NCI-H1105 treated with DMSO at 0.1 percent for 48 hours (cell line): ENCODE measurements at regions not wholly inside any gene's neighbourhood (a gene's known extent, or its start where the extent isn't known, plus 50 kb on each side); places are given as distances from the start of the nearest gene placed in this dataset.

Source experiments
- DNase-seq: peaks from one replicate; lab custom pipeline; 2025; lab: John Stamatoyannopoulos, UW

DNA sequence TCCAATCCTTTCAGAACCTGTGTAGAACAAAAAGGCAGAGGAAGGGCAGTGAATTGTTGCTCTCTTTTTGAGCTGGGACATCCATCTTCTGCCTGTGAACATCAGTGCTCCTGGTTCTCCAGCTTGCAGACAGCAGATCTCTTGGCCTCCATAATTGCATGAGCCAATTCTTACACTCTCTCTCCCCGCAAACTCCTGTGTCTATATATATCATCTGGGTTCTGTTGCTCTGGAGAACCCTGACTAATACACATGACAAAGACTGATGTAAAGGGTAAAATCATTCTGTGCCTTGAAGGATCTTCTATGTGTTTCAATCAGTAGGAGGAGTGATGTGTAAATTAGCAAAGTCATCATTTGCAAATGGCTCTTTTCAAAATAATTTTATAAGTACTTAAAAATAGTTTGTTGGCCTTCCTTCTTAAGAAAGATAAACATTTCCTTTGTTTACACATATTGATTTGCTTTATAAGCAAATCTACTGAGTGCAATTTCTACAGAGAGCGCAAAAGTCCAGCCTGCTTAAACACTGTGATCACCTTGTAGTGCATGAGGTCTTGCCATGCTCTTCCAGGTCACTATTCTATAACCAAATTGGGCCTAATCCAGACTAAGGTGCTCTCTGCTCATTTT, 154.9 kb upstream of the ANKRD28 start:
- DNase-seq: no peak

- no peak for DNase-seq
These were observed 156.1 kb upstream of the ANKRD28 start for GRCh38 chr3:15953841-15954240.

DNA sequence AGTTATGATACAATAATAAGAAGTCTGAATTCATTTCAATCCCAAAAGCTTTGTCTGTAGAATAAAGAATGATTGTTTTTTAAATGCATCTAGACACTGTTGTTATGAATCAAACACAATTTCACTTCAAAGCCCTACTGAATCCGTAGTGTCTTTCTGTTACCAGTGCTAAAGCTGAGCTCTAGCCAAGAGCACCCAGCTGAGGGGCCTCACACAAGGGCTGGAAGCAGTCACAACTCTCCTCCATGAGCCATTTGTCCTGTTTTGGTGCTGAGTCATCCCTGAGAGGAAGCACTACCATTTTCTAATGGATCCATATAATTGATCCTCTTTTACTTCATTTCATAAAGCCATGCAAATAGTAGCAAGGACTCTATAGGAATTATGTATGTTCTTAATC, 158.2 kb upstream of the ANKRD28 start:
- no peak for DNase-seq

- no peak for DNase-seq
These were observed 161.1 kb upstream of the ANKRD28 start for GRCh38 chr3:15958692-15959433.

GRCh38 chr3:15959434-15959811, 161.6 kb upstream of the ANKRD28 start:
- DNase-seq: no peak

DNA sequence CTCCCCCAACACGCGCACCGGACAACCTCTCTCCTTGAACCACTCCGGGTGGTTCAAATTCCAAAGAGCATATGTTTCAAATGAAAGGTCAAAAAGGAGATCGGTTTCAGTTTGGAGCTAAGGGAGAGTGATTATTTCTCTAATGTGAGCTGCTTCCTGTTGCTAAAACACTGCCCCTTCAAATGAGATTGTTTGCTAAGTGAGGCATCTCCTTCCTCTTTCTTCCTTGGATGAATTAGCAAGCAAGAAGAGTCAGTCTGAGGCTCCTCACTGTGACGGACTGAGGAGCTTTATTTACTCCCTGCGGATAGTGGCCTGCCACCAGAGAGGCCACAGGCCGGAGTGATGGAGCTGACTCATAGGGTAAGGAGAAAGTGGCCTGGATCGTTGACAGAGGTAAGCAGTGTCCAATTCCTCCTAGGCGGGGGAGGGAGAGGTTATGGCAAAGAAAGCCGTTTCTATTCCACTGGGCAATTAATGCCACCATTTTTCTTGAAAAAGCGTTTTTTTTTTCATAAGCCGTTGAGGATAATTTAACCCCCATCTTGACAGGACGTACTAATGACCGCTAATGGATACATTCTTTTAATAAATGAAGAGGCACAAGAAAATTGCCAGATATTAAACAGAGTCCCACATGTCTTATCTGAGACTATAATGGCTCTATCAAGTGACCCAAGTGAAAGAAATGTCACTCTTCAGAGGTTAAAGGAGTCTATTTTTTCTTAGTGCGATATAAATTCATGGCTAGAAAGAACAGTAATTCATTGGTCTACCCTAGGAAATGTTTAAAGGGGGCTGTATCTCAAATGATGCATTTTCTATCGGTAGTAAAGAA, 167.0 kb upstream of the ANKRD28 start:
- DNase-seq: no peak

DNA sequence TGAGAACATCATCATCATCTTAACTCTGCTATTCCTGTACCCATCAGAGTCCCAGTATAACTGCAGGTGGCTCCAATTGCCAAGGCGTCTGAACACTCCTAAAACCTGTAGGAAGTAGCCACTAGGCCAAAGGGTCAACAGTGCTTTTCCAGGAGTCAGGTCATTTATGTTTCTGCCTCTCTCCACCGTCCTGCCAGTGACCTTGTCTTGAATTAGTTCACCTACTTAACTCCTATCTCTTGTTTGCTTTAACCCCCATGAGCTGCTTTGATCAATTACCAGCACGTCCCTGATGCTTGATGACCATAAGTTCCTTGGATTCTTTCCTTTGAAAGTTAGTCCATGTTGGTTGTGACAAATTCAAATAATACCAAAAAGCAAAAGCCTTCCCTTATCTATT, 169.8 kb upstream of the ANKRD28 start:
- no peak for DNase-seq

DNA sequence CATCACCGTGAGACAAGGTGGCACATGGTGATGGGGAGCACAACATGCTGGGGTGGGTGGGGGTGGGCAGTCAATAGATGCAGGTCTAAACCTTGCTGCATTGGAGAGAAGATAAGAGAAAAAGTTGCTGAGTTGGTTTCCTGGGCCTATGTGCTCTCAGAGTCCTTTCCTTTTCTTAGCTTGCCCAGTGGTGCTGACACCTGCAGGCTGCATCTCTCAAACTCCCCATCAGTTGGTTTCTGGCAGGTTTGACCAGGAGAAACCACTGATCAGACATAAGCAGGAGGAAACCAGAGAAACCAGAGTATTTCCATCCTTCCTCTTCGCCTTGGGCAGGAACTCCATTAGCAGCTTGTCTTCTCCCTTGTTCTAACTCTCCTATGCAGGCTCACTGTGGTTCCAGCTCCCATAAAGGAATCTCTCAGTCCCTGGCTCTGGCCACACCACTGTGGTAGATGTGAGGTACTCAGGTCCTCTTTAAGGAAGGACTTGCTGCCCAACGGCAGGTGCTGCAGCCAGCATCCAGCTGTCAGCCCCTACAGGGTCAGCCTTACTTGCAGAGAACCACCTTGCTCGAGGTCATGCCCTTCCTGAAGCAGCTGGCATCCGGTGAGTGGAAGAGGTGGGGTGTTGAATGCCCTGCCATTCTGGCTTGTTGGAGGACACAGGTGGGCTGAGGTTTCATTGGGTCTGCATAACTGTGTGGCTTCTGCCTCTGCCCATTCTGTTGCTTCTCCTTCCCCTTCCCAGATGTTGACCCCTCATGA, 172.3 kb upstream of the ANKRD28 start:
- DNase-seq: no peak

DNA sequence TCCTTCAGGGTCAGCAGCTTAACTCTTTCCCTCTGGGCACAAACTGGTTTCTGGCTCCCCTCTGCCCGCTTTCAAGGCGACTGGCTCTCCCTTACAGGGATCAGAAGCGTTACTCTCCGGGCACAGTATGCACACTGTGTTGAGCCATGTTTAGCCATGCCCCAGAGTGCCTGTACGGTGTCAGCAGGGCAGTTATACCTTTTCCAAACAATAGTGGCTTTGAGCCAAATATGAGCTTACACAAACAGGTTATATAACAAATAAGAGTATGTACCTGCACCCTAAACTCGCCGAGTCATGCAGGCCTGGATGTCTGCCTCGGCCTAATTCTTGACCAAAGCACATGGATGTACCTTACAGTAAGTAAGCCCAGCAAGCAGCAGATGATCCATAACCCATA, 175.6 kb upstream of the ANKRD28 start:
- no peak for DNase-seq

DNA sequence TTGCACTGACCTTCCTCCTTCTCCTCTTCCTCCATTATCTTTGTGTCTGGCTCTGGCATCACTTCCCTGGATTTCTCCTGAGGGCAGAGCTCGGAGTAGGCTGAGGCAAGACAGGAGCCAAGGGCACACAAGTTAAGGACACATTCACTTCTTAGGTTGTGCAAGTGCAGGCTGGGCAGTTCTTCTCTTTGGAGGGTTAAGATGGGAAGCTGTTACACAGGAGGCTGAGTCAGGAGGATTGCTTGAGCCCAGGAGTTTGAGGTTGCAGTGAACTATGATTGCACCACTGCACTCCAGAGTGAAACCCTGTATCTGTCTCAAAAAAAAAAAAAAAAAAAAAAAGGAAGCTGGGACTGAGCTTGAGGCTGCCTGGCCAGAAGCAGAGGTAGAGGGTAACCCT, 176.2 kb upstream of the ANKRD28 start:
- DNase-seq: no peak

DNA sequence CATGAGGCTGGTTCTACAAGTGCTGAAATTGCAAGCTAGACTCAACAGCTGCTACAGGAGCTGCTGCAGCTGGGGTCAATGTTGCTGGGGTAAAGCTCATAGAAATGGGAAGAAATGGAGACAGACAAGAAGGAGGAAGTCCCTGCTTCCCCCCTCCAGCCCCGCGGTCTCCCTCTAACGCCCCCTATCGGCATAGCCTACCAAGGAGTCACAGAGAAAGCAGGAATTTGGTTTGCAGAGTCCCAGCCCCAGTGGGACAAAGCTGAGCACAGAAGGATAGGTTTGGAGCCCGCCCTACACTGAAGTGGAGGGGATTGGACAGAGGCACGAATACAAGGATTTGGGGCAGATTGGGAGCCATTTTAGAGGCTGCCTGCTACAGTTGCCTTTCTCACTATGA, 176.9 kb upstream of the ANKRD28 start:
- no peak for DNase-seq

DNA sequence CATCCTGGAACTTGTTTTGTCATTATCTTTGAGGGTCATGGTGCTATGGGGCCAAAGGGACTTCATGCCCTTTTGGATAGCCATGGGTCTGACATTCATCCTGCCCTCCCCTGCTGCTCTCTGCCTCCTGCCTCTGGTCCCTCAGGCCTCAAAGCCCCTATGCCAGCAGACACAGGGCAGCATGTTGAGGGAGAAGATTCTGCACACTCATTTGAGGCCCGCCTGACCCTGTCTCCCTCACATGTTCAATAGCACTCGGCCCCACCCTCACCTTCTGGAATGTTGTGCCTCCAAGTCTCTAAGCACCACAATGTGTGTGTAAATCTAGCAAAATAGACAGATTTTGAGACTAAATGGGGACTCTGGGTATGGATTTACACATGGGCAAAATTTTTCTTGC, 178.7 kb upstream of the ANKRD28 start:
- DNase-seq: no peak

- no peak for DNase-seq
These were observed 179.3 kb upstream of the ANKRD28 start for GRCh38 chr3:15977090-15977489.

- DNase-seq: no peak
These were observed 179.9 kb upstream of the ANKRD28 start for GRCh38 chr3:15977598-15978232.

DNA sequence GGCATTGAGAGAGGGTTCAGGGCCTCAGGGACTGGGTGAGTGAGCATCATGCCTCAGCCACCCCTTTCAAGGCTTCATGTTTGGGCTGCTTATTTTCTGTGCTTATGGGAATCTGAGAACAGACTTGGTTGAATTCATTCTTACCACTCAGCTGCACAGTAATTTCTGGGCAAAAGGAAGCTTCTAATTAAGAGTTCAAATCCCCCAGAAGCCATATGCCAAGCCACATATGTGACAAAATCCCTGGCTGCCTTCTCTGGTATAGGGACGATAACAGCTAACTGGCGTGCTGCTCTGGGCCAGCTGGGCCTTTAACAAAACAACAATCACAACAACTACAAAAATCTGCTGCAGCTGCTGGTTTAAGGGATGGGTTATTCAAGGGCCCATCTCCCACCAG, 181.0 kb upstream of the ANKRD28 start:
- no peak for DNase-seq

DNA sequence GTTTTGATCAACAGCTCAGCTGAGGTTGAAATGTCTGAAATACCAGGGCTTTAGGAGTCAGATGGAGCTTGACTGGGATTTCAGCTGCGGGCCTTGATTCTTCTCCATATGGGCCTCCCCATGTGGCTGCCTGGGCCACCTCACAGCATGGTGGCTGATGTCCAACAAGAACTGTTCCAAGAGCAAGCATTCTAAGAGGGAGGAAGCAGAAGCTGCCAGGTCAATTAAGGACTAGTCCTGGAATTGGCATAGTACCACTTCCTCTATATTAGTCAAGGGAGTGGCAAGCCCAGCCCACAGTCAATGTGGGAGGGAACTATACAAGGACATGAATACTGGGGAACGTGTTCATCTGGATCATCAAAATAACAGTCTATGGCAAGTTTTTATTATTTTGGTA, 181.7 kb upstream of the ANKRD28 start:
- DNase-seq: no peak

DNA sequence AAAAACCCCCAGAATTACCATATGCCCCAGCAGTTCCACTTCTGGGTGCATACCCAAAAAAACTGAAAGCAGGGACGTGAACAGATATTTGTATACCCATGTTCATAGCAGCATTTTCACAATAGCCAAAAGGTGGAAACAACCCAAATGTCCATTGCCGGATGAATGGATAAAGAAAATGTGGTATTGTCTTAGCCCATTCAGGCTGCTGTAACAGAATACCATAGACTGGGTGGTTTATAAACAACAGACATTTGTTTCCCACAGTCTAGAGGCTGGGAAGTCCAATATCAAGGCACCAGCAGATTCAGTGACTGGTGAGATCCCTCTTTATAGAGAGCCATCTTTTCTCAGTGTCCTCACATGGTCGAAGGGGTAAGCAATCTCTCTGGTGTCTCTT, 182.1 kb upstream of the ANKRD28 start:
- no peak for DNase-seq

DNA sequence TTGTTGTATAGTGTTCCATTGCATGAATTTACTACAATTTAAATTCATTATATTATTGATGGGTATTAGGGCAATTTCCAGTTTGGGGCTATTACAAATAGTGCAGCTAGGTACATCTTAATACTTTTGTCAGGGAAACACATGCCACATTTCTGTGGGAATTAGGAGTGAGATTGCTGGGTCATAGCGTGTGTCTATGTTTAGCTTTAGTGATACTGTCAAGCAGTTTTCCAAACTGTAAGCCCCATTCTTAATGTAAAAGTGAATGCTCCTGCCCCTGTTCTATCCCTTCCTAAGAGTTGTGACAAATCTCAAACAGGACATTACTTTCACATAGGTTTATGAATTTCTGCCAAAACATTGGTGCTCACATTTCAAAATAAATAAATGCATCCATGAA, 184.5 kb upstream of the ANKRD28 start:
- no peak for DNase-seq

DNA sequence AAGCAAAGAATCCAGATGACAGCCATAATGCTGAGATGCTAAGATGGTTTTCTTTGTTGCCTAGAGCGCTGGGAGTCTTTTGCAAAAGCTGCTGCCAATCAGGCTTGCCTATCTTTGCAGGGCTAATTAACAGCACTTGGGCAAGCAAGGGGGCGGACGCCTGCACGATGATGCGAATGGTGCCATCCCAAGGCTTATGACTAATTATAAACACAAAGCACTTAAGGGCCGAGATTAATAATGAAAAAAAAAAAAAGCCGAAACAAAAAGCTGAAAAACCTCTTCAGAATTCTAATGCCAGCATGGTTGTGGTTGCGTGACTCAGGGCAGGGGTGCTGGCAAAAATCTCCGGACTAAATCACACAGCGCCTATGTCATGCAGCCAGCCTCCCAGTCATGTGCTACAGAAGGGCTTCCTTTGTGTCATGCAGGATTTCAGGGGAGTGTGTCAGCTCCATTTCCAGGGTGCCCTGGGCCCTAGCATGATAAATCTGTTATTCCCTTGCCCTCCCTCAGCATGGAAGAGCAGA, 185.0 kb upstream of the ANKRD28 start:
- peak; percentile 69 for DNase-seq

DNA sequence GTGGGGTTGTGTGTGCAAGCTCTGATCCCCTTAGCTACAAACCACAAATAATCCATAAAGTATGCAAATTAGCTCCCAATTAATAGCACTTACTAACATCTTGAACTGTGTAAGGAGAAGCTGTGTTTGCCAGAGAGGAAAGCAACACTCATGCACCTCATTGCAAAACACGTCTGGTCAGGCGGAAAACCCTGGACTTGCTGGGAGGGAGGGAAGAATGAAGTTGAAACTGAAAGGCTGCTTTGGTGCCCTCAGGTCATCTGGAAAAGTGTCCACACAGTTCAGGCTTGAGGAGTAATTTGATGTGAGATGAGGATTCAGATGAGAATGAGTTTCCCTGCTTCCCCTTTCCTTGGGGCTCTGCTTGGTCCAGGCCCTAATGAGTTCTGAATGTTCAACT, 185.5 kb upstream of the ANKRD28 start:
- peak; percentile 44 for DNase-seq

DNA sequence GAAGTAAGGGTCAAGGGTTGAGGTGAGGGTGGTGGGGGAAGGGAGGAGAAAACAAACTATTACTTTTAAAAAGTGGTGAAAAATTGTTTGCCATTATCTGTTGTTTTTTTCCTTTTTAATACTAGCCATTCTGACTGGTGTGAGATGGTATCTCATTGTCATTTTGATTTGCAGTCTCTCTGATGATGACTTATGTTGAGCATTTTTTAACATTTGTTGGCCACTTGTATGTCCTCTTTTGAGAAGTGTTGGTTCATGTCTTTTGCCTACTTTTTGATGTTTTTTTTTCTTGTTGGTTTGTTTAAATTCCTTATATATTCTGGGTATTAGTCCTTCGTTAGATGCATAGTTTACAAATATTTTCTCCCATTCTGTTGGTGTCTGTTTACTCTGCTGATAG, 185.9 kb upstream of the ANKRD28 start:
- DNase-seq: no peak

GRCh38 chr3:15989419-15989818, 185.1 kb upstream of the GALNT15 start:
- no peak for DNase-seq
